Mucosa of descending colon (tissue), 3 donors: ENCODE measurements at regions not wholly inside any gene's neighbourhood (a gene's known extent, or its start where the extent isn't known, plus 50 kb on each side); places are given as distances from the start of the nearest gene placed in this dataset.

Source experiments
- ATAC-seq: fragments of 200-7000 bp; cut with Tn5 transposase; one replicate; pipeline ENCODE4 v1.9.1; 2020; ENCODE audit warnings: mild to moderate bottlenecking, moderate library complexity
- DNase-seq, 3 donors: peaks; one replicate each; pipeline ENCODE4 v3.0.0-alpha.2; 2020
- H3K36me3 ChIP-seq: fragments of 200-600 bp; one replicate; pipeline ENCODE4 v1.8.0; 2021; ENCODE audit warnings: low read depth, mild to moderate bottlenecking
- H3K4me1 ChIP-seq: fragments of 200-600 bp; one replicate; pipeline ENCODE4 v1.8.0; 2021; ENCODE audit warnings: low read depth, mild to moderate bottlenecking
- H3K4me3 ChIP-seq: fragments of 200-600 bp; one replicate; pipeline ENCODE4 v1.8.0; 2021; ENCODE audit warnings: mild to moderate bottlenecking
- H3K9me3 ChIP-seq: fragments of 200-600 bp; one replicate; pipeline ENCODE4 v1.8.0; 2021; ENCODE audit warnings: mild to moderate bottlenecking
- CTCF ChIP-seq: fragments of 200-600 bp; IDR thresholded peaks from one replicate; pipeline ENCODE4 v1.8.0; 2022; ENCODE audit warnings: antibody characterized with exemption, mild to moderate bottlenecking
- intact Hi-C, 2 donors: fragments of 100-400 bp; cut with DNase I in 1 of 2; cut with micrococcal nuclease in 1 of 2; formaldehyde crosslinking; loops; one replicate each; pipeline versions ENCODE4 v1.11.0 to v1.11.1; 2022; cut with DNase I, micrococcal nuclease
- donor health status: DM: no; HTN: no; CAD: no; lungs with moderate emphysema.
- donor health status: DM: no; HTN: no; CAD: no.
- donor health status: DM: no; HTN: yes; CAD: no.

- ATAC-seq (no peak), DNase-seq (no peak)
- intact Hi-C loops, result no loop called here
- Histone ChIP-seq H3K9me3 (no peaks in the 10 kb centered on the region), H3K36me3 (no peaks in the 10 kb centered on the region), H3K4me1 (no peaks in the 10 kb centered on the region), H3K4me3 (no peak overlapping the region)
- TF ChIP-seq CTCF, result no peak
These were observed 125.2 kb downstream of the CNTN3 start for GRCh38 chr3:74489050-74489792.

GRCh38 chr3:74479915-74480314, 134.5 kb downstream of the CNTN3 start:
- DNase-seq, result no peak
- ATAC-seq, result peak; percentile 43
- H3K36me3 ChIP-seq, result no peaks in the 10 kb centered on the region
- H3K9me3 ChIP-seq, result no peaks in the 10 kb centered on the region
- no peaks in the 10 kb centered on the region for H3K4me1 ChIP-seq
- TF ChIP-seq CTCF, result no peak
- no peak overlapping the region for H3K4me3 ChIP-seq
- intact Hi-C loops, result no loop called here

- DNase-seq, result no peak
- ATAC-seq, result no peak
- H3K36me3 ChIP-seq, result no peaks in the 10 kb centered on the region
- no peaks in the 10 kb centered on the region for H3K9me3 ChIP-seq
- no peak overlapping the region for H3K4me3 ChIP-seq
- intact Hi-C loops, result no loop called here
- no peak for TF ChIP-seq CTCF
- H3K4me1 ChIP-seq, result no peaks in the 10 kb centered on the region
These were observed 144.1 kb downstream of the CNTN3 start for GRCh38 chr3:74470313-74470712.

- Histone ChIP-seq H3K4me3 (no peak overlapping the region), H3K9me3 (no peaks in the 10 kb centered on the region), H3K4me1 (no peaks in the 10 kb centered on the region), H3K36me3 (no peaks in the 10 kb centered on the region)
- ATAC-seq, result no peak
- intact Hi-C loops, result no loop called here
- no peak for DNase-seq
- no peak for TF ChIP-seq CTCF
These were observed 144.7 kb downstream of the CNTN3 start for GRCh38 chr3:74469713-74470112.

GRCh38 chr3:74469151-74469550, 145.3 kb downstream of the CNTN3 start:
- intact Hi-C loops, result no loop called here
- no peaks in the 10 kb centered on the region for H3K36me3 ChIP-seq
- TF ChIP-seq CTCF, result no peak
- no peaks in the 10 kb centered on the region for H3K4me1 ChIP-seq
- DNase-seq, result no peak
- ATAC-seq, result no peak
- H3K9me3 ChIP-seq, result no peaks in the 10 kb centered on the region
- H3K4me3 ChIP-seq, result no peak overlapping the region
